WTC11 (cell line): ENCODE measurements at regions not wholly inside any gene's neighbourhood (a gene's known extent, or its start where the extent isn't known, plus 50 kb on each side); places are given as distances from the start of the nearest gene placed in this dataset.

Experiments
- ATAC-seq: fragments of 200-7000 bp; cut with Tn5 transposase; 2 replicates; pipeline ENCODE4 v1.10.0; 2021; ENCODE audit warnings: mild to moderate bottlenecking, moderate library complexity
- CTCF ChIA-PET: fragments of 300-600 bp; sonication (Branson Sonifier 250); formaldehyde crosslinking; loops from one replicate; lab custom pipeline; 2021; ENCODE audit warnings: antibody characterized with exemption; lab: Charles Lee
- POLR2A ChIA-PET: fragments of 350-600 bp; sonication (Branson Sonifier 250); formaldehyde crosslinking; loops from one replicate; lab custom pipeline; 2021; ENCODE audit warnings: antibody characterized with exemption; lab: Charles Lee
- DNase-seq: peaks from one replicate; pipeline ENCODE4 v3.0.0; 2021; ENCODE audit warnings: low spot score
- H3K27ac Mint-ChIP-seq: 2 replicates; pipeline ENCODE4 v1.8.0; 2021; ENCODE audit warnings: mixed read lengths
- H3K27me3 Mint-ChIP-seq: 2 replicates; pipeline ENCODE4 v1.8.0; 2021; ENCODE audit warnings: low read depth, mild to moderate bottlenecking, moderate library complexity, mixed read lengths
- H3K36me3 Mint-ChIP-seq: 2 replicates; pipeline ENCODE4 v1.8.0; 2021; ENCODE audit warnings: mixed read lengths
- H3K4me1 Mint-ChIP-seq: 2 replicates; pipeline ENCODE4 v1.8.0; 2022; ENCODE audit warnings: mixed read lengths
- H3K4me3 Mint-ChIP-seq: 2 replicates; pipeline ENCODE4 v1.8.0; 2021; ENCODE audit warnings: mild to moderate bottlenecking, moderate library complexity, mixed read lengths
- H3K9me3 Mint-ChIP-seq: 2 replicates; pipeline ENCODE4 v1.8.0; 2021; ENCODE audit warnings: mixed read lengths
- AR ChIP-seq: fragments of 250-450 bp; sonication (Bioruptor Pico); IDR thresholded peaks from 2 replicates; pipeline ENCODE4 v1.9.0; 2021; ENCODE audit warnings: mild to moderate bottlenecking
- ATF3 ChIP-seq: sonication (generic); formaldehyde crosslinking; conservative IDR thresholded peaks from 2 replicates; pipeline ENCODE4 v1.8.1; 2022; ENCODE audit warnings: mild to moderate bottlenecking, missing genetic modification reagents
- CREM ChIP-seq: sonication (generic); formaldehyde crosslinking; IDR thresholded peaks from 2 replicates; pipeline ENCODE4 v1.8.1; 2022; ENCODE audit warnings: mild to moderate bottlenecking, missing genetic modification reagents, moderate library complexity
- E2F4 ChIP-seq: sonication (generic); formaldehyde crosslinking; IDR thresholded peaks from 2 replicates; pipeline ENCODE4 v1.8.1; 2022; ENCODE audit warnings: low read depth, mild to moderate bottlenecking, moderate library complexity, missing genetic modification reagents, borderline replicate concordance
- EMX1 ChIP-seq: fragments of 250-450 bp; sonication (Bioruptor Pico); IDR thresholded peaks from 2 replicates; pipeline ENCODE4 v1.8.0; 2021; ENCODE audit warnings: mild to moderate bottlenecking
- ERG ChIP-seq: fragments of 250-450 bp; sonication (Bioruptor Pico); IDR thresholded peaks from 2 replicates; pipeline ENCODE4 v1.8.0; 2021; ENCODE audit warnings: mild to moderate bottlenecking
- ESRRA ChIP-seq: sonication (generic); formaldehyde crosslinking; IDR thresholded peaks from 2 replicates; pipeline ENCODE4 v1.8.1; 2022; ENCODE audit warnings: mild to moderate bottlenecking, missing genetic modification reagents, borderline replicate concordance
- GTF2I ChIP-seq: fragments of 250-450 bp; sonication (Bioruptor Pico); conservative IDR thresholded peaks from 2 replicates; pipeline ENCODE4 v1.4.0; 2021; ENCODE audit warnings: mild to moderate bottlenecking
- HMGA2 ChIP-seq: fragments of 250-450 bp; sonication (Bioruptor Pico); IDR thresholded peaks from 2 replicates; pipeline ENCODE4 v1.4.0; 2021; ENCODE audit warnings: mild to moderate bottlenecking, moderate library complexity
- IRF1 ChIP-seq: sonication (generic); formaldehyde crosslinking; IDR thresholded peaks from 2 replicates; pipeline ENCODE4 v1.8.0; 2023; ENCODE audit warnings: missing genetic modification reagents
- JAZF1 ChIP-seq: fragments of 250-450 bp; sonication (Bioruptor Pico); IDR thresholded peaks from 2 replicates; pipeline ENCODE4 v1.9.0; 2021; ENCODE audit warnings: moderate library complexity, mild to moderate bottlenecking, inconsistent platforms
- PRDM15 ChIP-seq: sonication (generic); formaldehyde crosslinking; IDR thresholded peaks from 2 replicates; pipeline ENCODE4 v1.8.0; 2022; ENCODE audit warnings: missing genetic modification reagents
- SOX15 ChIP-seq: fragments of 250-450 bp; sonication (Bioruptor Pico); IDR thresholded peaks from 2 replicates; pipeline ENCODE4 v1.9.0; 2021; ENCODE audit warnings: mild to moderate bottlenecking
- TCF7 ChIP-seq: sonication (generic); formaldehyde crosslinking; IDR thresholded peaks from 2 replicates; pipeline ENCODE4 v1.8.0; 2022; ENCODE audit warnings: mild to moderate bottlenecking, low read depth, missing genetic modification reagents, moderate library complexity
- ZBTB43 ChIP-seq: sonication (generic); formaldehyde crosslinking; IDR thresholded peaks from 2 replicates; pipeline ENCODE4 v1.8.1; 2023; ENCODE audit warnings: mild to moderate bottlenecking, missing genetic modification reagents
- ZNF263 ChIP-seq: sonication (generic); formaldehyde crosslinking; IDR thresholded peaks from 2 replicates; pipeline ENCODE4 v1.8.1; 2022; ENCODE audit warnings: low read depth, mild to moderate bottlenecking, moderate library complexity, missing genetic modification reagents
- ZNF317 ChIP-seq: sonication (generic); formaldehyde crosslinking; IDR thresholded peaks from 2 replicates; pipeline ENCODE4 v1.8.1; 2023; ENCODE audit warnings: low read depth, mild to moderate bottlenecking, moderate library complexity, missing genetic modification reagents, borderline replicate concordance

- POLR2A ChIA-PET: interaction anchor here (0.7 kb wide), 1 partner anchor 28 kb away, joined by 3 read pairs; no protein-coding TSS in a partner anchor
- CTCF ChIA-PET: interaction anchor here (0.8 to 2.5 kb wide), 12 partner anchors 11 to 214 kb away, joined by 3 to 20 read pairs (median 4); no protein-coding TSS in a partner anchor
- no peaks in the 10 kb centered on the region for H3K27me3 Mint-ChIP-seq
- ATAC-seq (no peak), DNase-seq (no peak)
- H3K9me3 Mint-ChIP-seq: no peaks in the 10 kb centered on the region
- H3K4me1 Mint-ChIP-seq: no peaks in the 10 kb centered on the region; the same call in 1 of the 2 replicates
- no peak overlapping the region for H3K27ac Mint-ChIP-seq
- no peaks in the 10 kb centered on the region for H3K36me3 Mint-ChIP-seq
- H3K4me3 Mint-ChIP-seq: no peak overlapping the region
- TF ChIP-seq GTF2I (CRISPR knock-in tag): no peak
- TF ChIP-seq TCF7 (CRISPR knock-in tag): no peak
- no peak for TF ChIP-seq ZBTB43 (CRISPR knock-in tag)
- TF ChIP-seq ZNF263 (CRISPR knock-in tag): no peak
- no peak for TF ChIP-seq SOX15 (CRISPR knock-in tag)
- no peak for TF ChIP-seq IRF1 (CRISPR knock-in tag)
- no peak for TF ChIP-seq JAZF1 (CRISPR knock-in tag)
Observed at GRCh38 chr7:123366626-123367025, 166.9 kb upstream of the SLC13A1 start.

- H3K36me3 Mint-ChIP-seq: no peaks in the 10 kb centered on the region
- TF ChIP-seq ESRRA (CRISPR knock-in tag) (no peak), CREM (no peak)
- H3K27ac Mint-ChIP-seq: no peak overlapping the region
- no peaks in the 10 kb centered on the region for H3K9me3 Mint-ChIP-seq
- ChIA-PET POLR2A (no interaction called here), CTCF (no interaction called here)
- H3K4me3 Mint-ChIP-seq: no peak overlapping the region
- ATAC-seq: no peak
- peaks cover 11% of the 10 kb centered on the region for H3K4me1 Mint-ChIP-seq
- no peak for DNase-seq
- H3K27me3 Mint-ChIP-seq: no peaks in the 10 kb centered on the region
Observed at GRCh38 chr7:123360631-123361030, 160.9 kb upstream of the SLC13A1 start.

GRCh38 chr7:123355576-123356190, 155.9 kb upstream of the SLC13A1 start:
- ChIA-PET CTCF (interaction anchor here (1.4 kb wide), 1 partner anchor 11 kb away, joined by 4 read pairs; no protein-coding TSS in a partner anchor), POLR2A (no interaction called here)
- peak; percentile 71 for ATAC-seq
- no peaks in the 10 kb centered on the region for H3K36me3 Mint-ChIP-seq
- peaks cover 27% of the 10 kb centered on the region for H3K4me1 Mint-ChIP-seq
- H3K9me3 Mint-ChIP-seq: no peaks in the 10 kb centered on the region
- H3K4me3 Mint-ChIP-seq: no peak overlapping the region
- no peak for DNase-seq
- H3K27me3 Mint-ChIP-seq: no peaks in the 10 kb centered on the region
- no peak for TF ChIP-seq AR (CRISPR knock-in tag)
- TF ChIP-seq ATF3 (CRISPR knock-in tag): no peak
- no peak overlapping the region for H3K27ac Mint-ChIP-seq

- Mint-ChIP-seq H3K36me3 (no peaks in the 10 kb centered on the region), H3K4me1 (peaks cover 30% of the 10 kb centered on the region), H3K4me3 (no peak overlapping the region), H3K27me3 (no peaks in the 10 kb centered on the region), H3K27ac (no peak overlapping the region), H3K9me3 (no peaks in the 10 kb centered on the region)
- ChIA-PET CTCF (interaction anchor here (1.2 to 2.6 kb wide), 2 partner anchors 14 to 68 kb away, joined by 3 to 7 read pairs; no protein-coding TSS in a partner anchor), POLR2A (no interaction called here)
- ATAC-seq: no peak
- no peak for DNase-seq
- TF ChIP-seq HMGA2 (CRISPR knock-in tag) (no peak), PRDM15 (CRISPR knock-in tag) (no peak), ZNF317 (CRISPR knock-in tag) (no peak), SOX15 (CRISPR knock-in tag) (no peak), E2F4 (CRISPR knock-in tag) (no peak), ERG (no peak), EMX1 (CRISPR knock-in tag) (no peak)
Observed at GRCh38 chr7:123352973-123353372, 153.2 kb upstream of the SLC13A1 start.
